Hindlimb muscle (tissue), 1 donor: ENCODE measurements at regions not wholly inside any gene's neighbourhood (a gene's known extent, or its start where the extent isn't known, plus 50 kb on each side); places are given as distances from the start of the nearest gene placed in this dataset.

Source experiments
- DNase-seq: peaks from one replicate; pipeline ENCODE4 v3.0.0-alpha.2; 2013

DNA sequence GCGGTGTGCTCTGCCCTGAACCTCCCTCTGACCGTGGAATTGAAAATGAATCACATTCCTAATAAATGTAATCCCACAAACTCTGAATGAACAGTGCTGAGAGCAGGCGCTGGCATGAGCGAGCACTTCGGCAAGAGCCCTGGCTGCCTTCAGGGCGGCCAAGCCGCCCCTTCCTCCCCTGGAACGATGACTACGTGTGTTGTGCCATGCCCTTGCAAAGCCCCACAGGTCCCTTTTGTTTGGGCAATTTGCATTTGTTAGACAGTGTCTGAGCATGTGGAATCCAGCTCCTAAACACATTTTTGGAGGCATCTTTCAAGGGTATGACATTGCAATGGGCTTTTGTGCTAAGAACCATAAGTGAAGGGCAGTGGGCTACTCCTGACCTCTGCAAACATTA, 95.6 kb upstream of the MKI67 start:
- DNase-seq: no peak

DNA sequence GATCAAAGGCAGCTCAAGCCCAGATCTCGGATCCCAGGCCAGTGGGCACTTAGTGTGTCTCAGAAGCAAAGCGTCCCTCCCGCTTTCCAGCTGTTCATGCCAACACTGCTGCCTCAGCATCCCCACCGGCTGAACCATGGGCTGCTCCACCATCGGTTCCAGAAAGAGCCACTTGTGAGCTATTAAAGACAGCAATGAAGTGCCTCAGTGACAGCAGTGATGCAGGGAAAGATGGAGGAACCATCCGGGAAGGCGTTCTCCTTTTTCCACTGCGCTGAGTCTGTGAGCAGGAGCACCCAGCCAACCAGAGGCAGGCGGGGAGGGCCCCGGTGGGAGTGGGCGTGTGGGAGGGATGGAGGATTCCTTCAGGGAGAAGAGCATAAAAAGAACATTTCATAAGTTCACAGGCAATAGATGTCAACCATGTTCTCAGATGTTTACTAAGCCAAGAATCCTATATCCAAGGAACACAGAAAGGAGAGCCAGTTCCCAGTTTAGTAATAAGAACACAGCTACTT, 96.2 kb upstream of the MKI67 start:
- no peak for DNase-seq

DNA sequence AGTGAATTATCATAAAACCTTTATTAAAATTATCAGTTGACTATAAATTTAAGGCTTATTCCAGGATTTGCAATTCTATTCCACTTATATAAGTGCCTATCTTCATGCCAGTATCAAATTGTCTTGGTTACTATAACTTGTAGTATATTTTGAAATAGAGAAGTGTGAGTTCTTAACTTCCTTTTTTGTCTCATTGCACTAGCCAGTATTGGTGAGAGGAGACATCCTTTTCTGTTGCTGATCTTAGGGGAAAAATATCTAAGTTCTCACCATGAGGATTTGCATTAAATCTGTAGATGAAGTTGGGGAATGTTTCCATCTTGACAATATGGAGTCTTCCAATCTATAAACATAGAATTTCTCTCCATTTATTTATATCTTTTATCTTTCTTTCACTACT, 104.2 kb upstream of the MKI67 start:
- no peak for DNase-seq

- DNase-seq: no peak
Measured at GRCh38 chr10:128233422-128233821, 107.2 kb upstream of the MKI67 start.

DNA sequence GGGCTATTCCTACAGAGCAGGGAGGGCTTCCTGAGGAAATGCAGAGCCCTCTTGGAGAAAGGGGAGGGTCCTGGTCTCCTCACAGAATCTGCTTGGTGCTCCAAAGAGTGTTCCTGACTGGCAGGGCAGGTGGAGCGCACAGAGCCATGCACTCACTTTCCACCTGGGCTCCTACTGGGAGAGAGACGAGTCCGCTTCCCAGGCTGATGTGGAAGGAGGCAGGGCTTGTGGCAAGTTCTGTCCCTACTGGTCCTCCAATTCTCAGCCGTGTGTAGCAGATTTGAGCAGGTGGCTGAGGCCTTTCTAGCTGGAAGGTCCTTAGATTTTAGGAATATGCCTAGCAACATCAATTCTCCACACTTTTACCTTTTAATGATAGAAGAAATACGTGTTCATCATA, 111.5 kb upstream of the MKI67 start:
- DNase-seq: no peak

- no peak for DNase-seq
Measured at GRCh38 chr10:128241023-128241422, 114.8 kb upstream of the MKI67 start.

- no peak for DNase-seq
Measured at GRCh38 chr10:128242641-128243040, 116.4 kb upstream of the MKI67 start.

DNA sequence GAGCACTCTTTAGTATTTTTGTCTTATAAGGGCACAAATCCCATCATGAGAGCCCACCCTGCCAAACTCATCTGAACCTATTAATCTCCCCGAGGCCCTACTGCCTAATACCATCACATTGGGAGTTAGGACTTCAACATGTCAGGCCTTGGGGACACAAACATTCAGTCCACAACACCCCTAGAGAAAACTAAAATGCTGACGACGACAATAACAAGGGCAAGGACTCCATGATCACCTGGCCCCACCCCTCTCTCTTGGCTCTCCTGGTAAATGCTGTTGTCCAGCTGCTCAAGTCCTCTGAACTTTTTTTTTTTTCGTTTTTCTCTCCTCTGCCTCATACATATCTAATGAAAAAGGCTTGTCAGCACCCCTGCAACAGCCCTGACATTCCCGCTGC, 118.8 kb upstream of the MKI67 start:
- no peak for DNase-seq

DNA sequence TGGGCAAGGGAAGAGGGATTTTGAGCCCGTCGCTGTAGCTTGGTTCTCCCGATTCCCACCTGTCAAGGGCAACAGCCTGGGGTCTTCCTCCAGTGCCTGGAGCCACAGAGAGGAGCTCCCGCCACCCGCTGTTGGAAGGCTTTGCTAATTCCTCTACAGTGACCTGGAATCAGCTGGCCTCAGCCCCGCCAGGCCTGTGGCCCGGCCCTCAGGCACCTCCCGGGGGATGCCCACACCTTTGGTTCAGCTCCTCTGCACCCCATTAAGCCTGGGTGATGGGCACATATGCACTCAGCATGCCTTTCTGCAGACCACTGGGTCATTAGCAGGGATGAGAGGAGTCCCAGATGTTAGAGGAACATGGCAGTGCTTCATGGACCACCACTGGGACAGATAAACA, 121.4 kb upstream of the MKI67 start:
- DNase-seq: no peak

DNA sequence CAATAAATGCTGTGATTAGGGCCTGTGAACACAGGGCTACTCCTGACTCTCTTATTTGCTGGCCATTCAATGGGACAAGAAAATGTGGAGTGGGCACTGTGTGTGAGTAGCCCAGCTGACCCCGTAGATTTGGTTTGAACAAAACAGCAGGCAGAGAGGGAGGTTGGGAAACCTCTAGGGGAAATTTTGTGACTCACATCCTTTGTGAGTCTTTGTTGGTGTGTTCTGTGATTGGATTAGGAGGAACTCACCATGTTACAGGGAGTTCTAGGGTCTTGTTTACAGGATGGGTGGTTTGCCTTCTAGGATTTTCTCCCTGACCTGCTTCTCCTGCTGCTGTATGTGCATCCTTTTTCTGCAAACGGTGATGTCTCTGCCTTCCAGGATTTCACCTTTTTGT, 128.3 kb upstream of the MKI67 start:
- DNase-seq: no peak

- DNase-seq: no peak
Measured at GRCh38 chr10:128257428-128257827, 131.2 kb upstream of the MKI67 start.

GRCh38 chr10:128258421-128258976, 132.3 kb upstream of the MKI67 start:
- no peak for DNase-seq

GRCh38 chr10:128263891-128264688, 137.9 kb upstream of the MKI67 start:
- peak; percentile 70 for DNase-seq

DNA sequence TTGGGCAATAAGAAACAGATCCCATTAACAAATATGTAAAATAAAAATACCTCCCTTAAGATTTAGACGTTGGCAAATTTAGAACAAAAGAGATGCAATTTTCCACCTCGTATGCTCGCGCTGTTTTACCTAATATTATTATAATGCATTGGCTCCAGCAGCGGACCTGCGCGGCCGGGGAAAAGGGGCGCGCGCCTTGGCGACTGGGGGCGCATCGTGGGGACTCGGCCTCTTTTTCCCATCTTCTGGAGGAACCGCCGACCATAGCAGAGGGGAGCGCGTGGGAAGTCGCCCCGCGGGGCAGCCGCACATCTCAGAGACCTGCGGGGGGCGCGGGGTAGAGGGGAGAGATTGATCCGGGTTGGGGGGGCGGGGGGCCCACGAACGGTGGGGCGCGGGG, 139.4 kb upstream of the MKI67 start:
- no peak for DNase-seq

- DNase-seq: no peak
Measured at GRCh38 chr10:128267581-128267980, 141.4 kb upstream of the MKI67 start.

GRCh38 chr10:128268015-128268722, 141.9 kb upstream of the MKI67 start:
- DNase-seq: peak; percentile 83

GRCh38 chr10:128274938-128275337, 148.7 kb upstream of the MKI67 start:
- DNase-seq: peak; percentile 68

DNA sequence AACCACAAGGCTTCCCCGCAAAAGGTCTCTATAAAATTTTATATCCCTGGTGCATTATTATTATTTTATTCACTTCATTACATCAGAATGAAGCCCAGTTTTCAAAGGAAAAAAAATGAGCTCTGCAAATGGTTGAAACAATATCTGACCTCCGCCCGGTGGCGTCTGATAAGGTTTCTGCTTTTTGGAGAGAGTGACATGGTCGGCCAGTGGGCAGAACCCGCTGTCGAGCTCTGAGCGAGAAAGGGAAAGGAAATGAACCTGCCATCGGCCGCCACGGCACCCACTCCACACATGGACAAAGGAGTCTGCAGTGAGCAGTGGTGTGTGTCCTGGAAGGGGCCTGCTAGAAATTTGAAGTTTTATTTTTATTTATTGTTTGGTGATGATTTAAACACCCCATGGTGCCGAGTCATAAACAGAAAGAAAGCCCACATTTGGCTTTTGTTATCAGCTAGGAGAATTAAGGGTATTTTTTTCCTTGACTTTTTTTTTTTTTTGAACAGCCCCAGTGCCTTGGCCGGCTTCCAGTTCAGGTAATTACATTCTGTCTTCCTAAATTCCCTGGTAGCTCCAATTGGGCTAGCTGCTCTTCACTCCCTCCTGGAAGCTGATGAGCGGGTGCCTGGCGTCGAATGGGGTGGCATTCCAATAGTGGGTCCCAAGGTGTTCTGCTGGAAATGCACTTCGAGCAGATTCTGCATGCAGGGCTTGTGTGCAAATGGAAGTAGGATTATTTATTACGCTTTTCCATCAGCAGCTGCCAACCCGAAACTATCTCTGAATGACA, 149.4 kb upstream of the MKI67 start:
- DNase-seq: no peak

GRCh38 chr10:128277267-128277840, 151.1 kb upstream of the MKI67 start:
- no peak for DNase-seq

DNA sequence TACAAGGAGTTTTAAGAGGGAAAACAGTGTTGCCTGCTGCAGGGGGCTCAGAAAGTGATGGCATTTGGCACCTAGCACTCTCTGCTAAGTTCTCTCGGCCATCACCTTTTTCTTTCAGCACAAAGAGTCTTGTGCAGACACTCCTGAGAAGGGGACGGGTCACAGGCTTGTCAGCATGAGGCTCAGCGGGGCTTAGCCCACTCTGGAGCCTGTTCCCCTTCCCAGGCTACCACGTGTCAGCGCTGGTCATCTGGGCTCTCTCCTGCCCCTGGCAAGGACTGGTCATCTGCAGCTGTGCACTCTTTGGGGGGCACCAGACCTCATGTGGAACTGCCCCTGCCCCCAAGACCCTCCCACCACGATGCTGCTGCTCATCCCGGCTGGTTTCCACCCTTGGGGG, 152.1 kb upstream of the MKI67 start:
- no peak for DNase-seq

DNA sequence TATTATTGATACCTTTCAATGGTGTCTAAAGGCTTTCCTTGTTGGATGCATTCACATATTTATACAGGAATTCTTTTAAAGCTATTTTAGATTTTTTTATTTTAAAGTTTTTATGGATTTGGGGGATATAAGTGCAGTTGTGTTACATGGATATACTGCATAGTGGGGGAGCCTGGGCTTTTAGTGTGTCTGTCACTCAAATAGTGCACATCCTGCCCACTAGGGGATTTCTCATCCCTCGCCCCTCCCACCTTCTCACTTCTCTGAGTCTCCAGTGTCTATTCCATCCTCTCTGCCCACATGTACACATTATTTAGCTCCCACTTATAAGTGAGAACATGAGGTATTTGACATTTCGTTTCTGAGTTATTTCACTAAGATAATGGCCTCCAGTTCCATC, 154.0 kb upstream of the MKI67 start:
- DNase-seq: no peak

DNA sequence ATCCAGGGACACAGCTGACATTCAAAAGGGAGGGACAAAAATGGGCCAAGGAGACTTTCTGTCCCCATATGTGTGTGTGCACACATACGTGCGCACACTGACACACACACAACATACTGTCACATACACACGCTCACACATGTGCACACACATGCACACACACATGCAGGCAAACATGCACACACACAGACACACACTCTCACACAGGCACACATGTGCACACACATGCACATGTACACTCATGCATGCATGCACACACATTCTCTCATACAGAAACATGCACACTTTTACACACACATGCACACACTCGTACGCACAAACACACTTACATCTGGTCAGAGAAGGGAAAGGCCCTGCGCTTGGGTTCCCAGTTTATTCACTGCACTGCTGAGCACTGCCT, 155.1 kb upstream of the MKI67 start:
- no peak for DNase-seq

GRCh38 chr10:128281861-128282260, 155.6 kb upstream of the MKI67 start:
- DNase-seq: no peak
